ENCODE measurements at regions not wholly inside any gene's neighbourhood (a gene's known extent, or its start where the extent isn't known, plus 50 kb on each side); places are given as distances from the start of the nearest gene placed in this dataset.

GRCh38 chr2:186069676-186070075, 331.1 kb downstream of the FSIP2 start:
- DNase-seq (ENCODE audit: low read depth, low spot score), result no peak

GRCh38 chr2:186085226-186085625, 346.6 kb downstream of the FSIP2 start:
- no peak for DNase-seq (ENCODE audit: low read depth, low spot score)

GRCh38 chr2:186093174-186093573, 354.6 kb downstream of the FSIP2 start:
- no peak for DNase-seq (ENCODE audit: low read depth, low spot score)

GRCh38 chr2:186098821-186099220, 360.2 kb downstream of the FSIP2 start:
- no peak for DNase-seq (ENCODE audit: low read depth, low spot score)

- DNase-seq (ENCODE audit: low read depth, low spot score), result no peak
Measured at GRCh38 chr2:186099826-186100225, 361.2 kb downstream of the FSIP2 start.

DNA sequence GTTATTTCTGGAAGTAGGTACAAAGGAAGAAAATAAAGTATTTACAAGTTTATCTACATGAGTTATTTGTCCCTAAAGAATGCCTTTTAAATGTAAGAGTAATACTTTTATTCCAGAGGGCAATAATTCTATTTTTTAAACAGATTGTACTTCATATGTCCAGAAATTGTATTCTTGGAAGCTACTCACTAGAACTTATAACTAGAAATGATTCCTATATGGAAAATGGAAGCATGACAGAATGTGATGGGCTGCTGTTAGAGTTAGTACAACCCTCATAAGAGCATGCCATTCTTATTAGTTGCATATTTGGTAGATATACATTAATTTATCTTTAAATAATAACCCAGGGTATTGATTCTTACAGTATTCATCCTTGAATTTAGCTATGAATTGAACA, 362.0 kb downstream of the FSIP2 start:
- no peak for DNase-seq (ENCODE audit: low read depth, low spot score)

- no peak for DNase-seq (ENCODE audit: low read depth, low spot score)
Measured at GRCh38 chr2:186101616-186102015, 363.0 kb downstream of the FSIP2 start.

DNA sequence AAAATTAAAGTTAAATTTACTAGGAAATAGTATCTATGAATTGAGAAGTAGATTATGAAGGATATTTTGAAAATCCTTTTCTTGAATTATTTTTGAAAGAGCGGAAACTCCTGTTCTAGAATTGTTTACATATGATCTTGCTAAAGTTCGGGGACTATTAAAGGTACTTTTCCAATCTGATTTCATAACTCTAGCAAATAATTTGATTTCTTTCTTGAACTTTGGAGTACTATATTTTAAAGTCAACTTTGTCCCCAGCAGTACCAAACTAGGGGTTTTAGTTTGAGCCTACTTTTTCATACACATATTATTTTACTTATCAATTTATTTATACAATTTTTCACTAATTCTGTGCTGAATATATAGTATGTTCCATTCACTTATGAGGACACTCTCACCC, 364.7 kb downstream of the FSIP2 start:
- no peak for DNase-seq (ENCODE audit: low read depth, low spot score)

GRCh38 chr2:186105016-186105724, 366.6 kb downstream of the FSIP2 start:
- DNase-seq (ENCODE audit: low read depth, low spot score), result no peak

DNA sequence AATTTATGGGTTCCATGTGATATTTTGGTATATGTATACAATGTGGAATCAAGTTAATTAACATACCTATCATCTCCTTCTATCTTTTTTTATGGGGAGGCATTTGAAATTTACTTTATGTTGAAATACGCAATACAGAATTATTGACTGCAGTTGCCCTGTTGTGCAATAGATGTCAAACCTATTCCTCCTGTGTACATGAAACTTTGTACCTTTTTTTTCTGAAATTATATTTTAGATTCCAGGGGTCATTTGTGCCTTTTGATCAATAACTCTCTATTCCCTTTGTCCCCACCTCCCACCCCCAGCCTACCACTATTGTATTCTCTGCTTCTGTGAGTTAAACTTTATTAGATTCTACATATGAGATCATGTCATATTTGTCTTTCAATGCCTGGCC, 369.9 kb downstream of the FSIP2 start:
- no peak for DNase-seq (ENCODE audit: low read depth, low spot score)

DNA sequence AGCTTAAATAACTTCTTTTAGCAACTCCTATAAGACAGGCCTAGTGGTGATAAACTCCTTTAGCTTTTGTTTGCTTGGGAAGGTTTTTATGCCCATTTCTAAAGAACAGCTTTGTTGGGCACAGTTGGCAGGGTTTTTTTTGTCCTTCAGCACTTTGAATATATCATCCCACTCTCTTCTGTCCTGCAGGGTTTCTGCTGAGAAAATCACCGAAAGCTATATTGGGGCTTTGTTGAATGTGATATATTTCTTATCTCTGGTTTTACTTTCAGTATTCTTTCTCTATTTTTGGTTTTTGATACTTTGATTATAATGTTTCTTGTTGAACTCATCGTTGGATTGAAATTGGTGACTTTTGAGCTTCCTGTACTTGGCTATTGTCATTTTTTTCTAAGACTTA, 372.8 kb upstream of the ZC3H15 start:
- DNase-seq (ENCODE audit: low read depth, low spot score), result no peak

- no peak for DNase-seq (ENCODE audit: low read depth, low spot score)
Measured at GRCh38 chr2:186125156-186125555, 360.9 kb upstream of the ZC3H15 start.

GRCh38 chr2:186125625-186126024, 360.4 kb upstream of the ZC3H15 start:
- no peak for DNase-seq (ENCODE audit: low read depth, low spot score)

DNA sequence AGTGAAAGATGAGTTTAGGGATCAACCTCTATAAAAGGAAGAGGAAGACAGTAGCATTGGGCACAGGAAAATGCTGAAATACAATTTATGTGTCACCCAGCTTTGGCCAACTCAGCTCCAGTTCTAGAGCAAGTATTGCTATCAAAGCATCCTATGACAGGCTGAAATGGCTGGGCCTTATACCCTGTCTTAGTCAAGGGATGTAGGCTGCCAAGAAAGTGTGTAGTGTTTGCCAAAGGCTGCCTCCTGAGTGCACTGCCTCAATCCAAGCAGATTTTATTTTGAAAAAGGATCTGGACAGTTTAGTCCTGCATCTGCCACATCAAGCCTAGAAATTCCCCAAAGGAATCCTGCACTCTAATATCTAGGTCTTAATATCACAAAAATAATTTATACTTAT, 359.9 kb upstream of the ZC3H15 start:
- DNase-seq (ENCODE audit: low read depth, low spot score), result no peak

GRCh38 chr2:186129767-186130581, 356.1 kb upstream of the ZC3H15 start:
- DNase-seq (ENCODE audit: low read depth, low spot score), result peak; percentile 37

- DNase-seq (ENCODE audit: low read depth, low spot score), result no peak
Measured at GRCh38 chr2:186130748-186131641, 355.1 kb upstream of the ZC3H15 start.

GRCh38 chr2:186135686-186136085, 350.4 kb upstream of the ZC3H15 start:
- no peak for DNase-seq (ENCODE audit: low read depth, low spot score)

DNA sequence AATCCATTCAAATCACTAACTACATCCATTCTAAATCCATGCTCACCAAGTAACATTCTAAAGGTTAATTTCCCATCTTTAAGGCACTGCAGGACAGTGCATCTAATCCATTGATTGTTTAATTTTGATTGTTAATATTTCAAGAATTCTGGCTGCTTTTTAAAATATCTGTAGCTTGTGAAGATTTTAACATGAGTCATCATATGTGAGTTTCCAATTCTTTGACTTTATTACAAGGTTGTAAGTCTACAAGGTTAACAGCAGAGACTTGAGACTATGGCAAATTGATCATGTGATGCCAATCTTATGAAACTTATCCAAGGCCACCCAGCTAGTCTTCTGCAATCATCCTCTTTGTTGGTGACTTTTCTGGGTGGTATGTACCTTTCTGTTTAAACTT, 349.2 kb upstream of the ZC3H15 start:
- no peak for DNase-seq (ENCODE audit: low read depth, low spot score)

- DNase-seq (ENCODE audit: low read depth, low spot score), result no peak
Measured at GRCh38 chr2:186138845-186139244, 347.2 kb upstream of the ZC3H15 start.

- no peak for DNase-seq (ENCODE audit: low read depth, low spot score)
Measured at GRCh38 chr2:186159101-186159500, 327.0 kb upstream of the ZC3H15 start.

DNA sequence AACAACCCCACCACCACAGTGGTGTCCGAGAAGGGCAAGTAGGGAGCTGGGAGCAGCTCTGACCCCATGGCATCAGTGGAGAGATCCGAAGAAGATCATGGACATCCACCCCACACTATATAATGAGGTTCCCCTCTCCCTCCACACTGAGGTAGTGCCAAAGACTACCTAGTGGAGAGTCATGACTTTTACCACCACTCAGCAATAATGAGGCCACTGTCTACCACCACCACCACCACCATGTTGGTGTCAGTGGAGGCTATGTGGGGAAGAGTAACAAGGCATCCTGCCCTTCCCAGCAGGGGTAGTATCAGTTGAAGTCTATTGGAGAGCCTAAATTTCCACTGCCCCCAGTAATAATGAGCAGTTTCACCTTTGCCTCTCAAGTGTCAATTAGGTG, 321.7 kb upstream of the ZC3H15 start:
- DNase-seq (ENCODE audit: low read depth, low spot score), result no peak

DNA sequence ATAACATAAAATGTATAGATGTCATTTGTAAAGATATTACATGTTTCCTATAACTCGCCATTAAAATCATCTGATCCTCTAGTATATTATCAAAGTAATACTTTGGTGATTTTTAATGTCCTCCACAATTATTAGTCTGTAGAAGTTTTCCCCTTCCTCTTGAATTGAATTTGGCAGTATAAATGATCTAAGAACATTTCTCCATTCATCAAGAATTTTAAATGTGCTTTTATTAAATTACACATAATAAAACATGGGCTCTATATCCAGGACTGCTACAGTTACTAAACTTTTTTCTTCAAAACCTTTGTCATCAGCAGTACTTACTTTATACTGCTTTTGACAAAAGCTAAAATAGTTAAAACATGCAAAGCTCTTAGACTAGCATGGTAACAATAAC, 315.4 kb upstream of the ZC3H15 start:
- DNase-seq (ENCODE audit: low read depth, low spot score), result no peak

All from smooth muscle cell of the brain vasculature (primary cell).